Fibroblast of lung (primary cell): ENCODE measurements at regions not wholly inside any gene's neighbourhood (a gene's known extent, or its start where the extent isn't known, plus 50 kb on each side); places are given as distances from the start of the nearest gene placed in this dataset.

Source experiments
- DNase-seq, 2 donors: peaks; one replicate each; pipeline versions ENCODE4 v3.0.0 to v3.0.0-alpha.2; 2010; ENCODE audit warnings: low read depth in 2 of 2
- H2AFZ ChIP-seq: 2 replicates; pipeline ENCODE4 v1.5.1; 2012; ENCODE audit warnings: low read length, control low read depth, inconsistent platforms
- H3K27ac ChIP-seq: 2 replicates; pipeline ENCODE4 v1.5.1; 2011; ENCODE audit warnings: low read length, control low read depth; ENCODE audit not compliant: insufficient read depth
- H3K27me3 ChIP-seq: 2 replicates; pipeline ENCODE4 v1.5.1; 2011; ENCODE audit warnings: mild to moderate bottlenecking, low read length; ENCODE audit not compliant: control insufficient read depth, insufficient read depth
- H3K36me3 ChIP-seq: 2 replicates; pipeline ENCODE4 v1.5.1; 2011; ENCODE audit warnings: low read length; ENCODE audit not compliant: control insufficient read depth, insufficient read depth
- H3K4me1 ChIP-seq: 2 replicates; pipeline ENCODE4 v1.5.1; 2011; ENCODE audit warnings: low read length; ENCODE audit not compliant: control insufficient read depth, insufficient read depth; ENCODE audit errors: extremely low read depth
- H3K4me2 ChIP-seq: 2 replicates; pipeline ENCODE4 v1.5.1; 2011; ENCODE audit warnings: low read length, control low read depth; ENCODE audit not compliant: insufficient read depth; ENCODE audit errors: extremely low read depth
- H3K4me3 ChIP-seq, 4 experiments: fragments of 200-600 bp in 1 of 4; sonication (generic) in 1 of 4; replicated peaks in 1 of 4; 2 replicates each; pipeline ENCODE4 v1.5.1; 2011 to 2016; ENCODE audit warnings: low read length in 4 of 4, low read depth in 3 of 4, mild to moderate bottlenecking in 3 of 4, control low read depth in 2 of 4, inconsistent platforms in 1 of 4, mixed read lengths in 1 of 4; ENCODE audit not compliant: insufficient read depth in 1 of 4; ENCODE audit errors: control extremely low read depth in 1 of 4
- H3K79me2 ChIP-seq: 2 replicates; pipeline ENCODE4 v1.5.1; 2012; ENCODE audit warnings: mild to moderate bottlenecking, low read length, inconsistent platforms; ENCODE audit not compliant: control insufficient read depth, insufficient read depth
- H3K9ac ChIP-seq: 2 replicates; pipeline ENCODE4 v1.5.1; 2011; ENCODE audit warnings: mild to moderate bottlenecking, low read length, control low read depth; ENCODE audit not compliant: insufficient read depth
- H3K9me3 ChIP-seq: 2 replicates; pipeline ENCODE4 v1.5.1; 2012; ENCODE audit warnings: low read depth, low read length; ENCODE audit not compliant: control insufficient read depth, insufficient read depth
- H4K20me1 ChIP-seq: 2 replicates; pipeline ENCODE4 v1.5.1; 2011; ENCODE audit warnings: low read length; ENCODE audit not compliant: control insufficient read depth, insufficient read depth; ENCODE audit errors: extremely low read depth
- EZH2 ChIP-seq: IDR thresholded peaks from 2 replicates; pipeline ENCODE4 v1.5.1; 2012; ENCODE audit warnings: low read length, control low read depth, mild to moderate bottlenecking; ENCODE audit errors: missing control alignments
- TF ChIP-seq, protein P1 (sequence below), 2 donors: IDR thresholded peaks in 1 of 2; conservative IDR thresholded peaks in 1 of 2; 1 replicate in 1 of 2; 2 replicates in 1 of 2; pipeline ENCODE4 v1.5.1; 2011 to 2012; ENCODE audit warnings: low read length in 2 of 2, control low read depth in 1 of 2, inconsistent platforms in 1 of 2, low read depth in 1 of 2, mild to moderate bottlenecking in 1 of 2

- H3K4me3 ChIP-seq: no peak overlapping the region
- H3K4me2 ChIP-seq: no peak overlapping the region
- H3K27ac ChIP-seq: no peak overlapping the region
- TF ChIP-seq, protein P1, sequence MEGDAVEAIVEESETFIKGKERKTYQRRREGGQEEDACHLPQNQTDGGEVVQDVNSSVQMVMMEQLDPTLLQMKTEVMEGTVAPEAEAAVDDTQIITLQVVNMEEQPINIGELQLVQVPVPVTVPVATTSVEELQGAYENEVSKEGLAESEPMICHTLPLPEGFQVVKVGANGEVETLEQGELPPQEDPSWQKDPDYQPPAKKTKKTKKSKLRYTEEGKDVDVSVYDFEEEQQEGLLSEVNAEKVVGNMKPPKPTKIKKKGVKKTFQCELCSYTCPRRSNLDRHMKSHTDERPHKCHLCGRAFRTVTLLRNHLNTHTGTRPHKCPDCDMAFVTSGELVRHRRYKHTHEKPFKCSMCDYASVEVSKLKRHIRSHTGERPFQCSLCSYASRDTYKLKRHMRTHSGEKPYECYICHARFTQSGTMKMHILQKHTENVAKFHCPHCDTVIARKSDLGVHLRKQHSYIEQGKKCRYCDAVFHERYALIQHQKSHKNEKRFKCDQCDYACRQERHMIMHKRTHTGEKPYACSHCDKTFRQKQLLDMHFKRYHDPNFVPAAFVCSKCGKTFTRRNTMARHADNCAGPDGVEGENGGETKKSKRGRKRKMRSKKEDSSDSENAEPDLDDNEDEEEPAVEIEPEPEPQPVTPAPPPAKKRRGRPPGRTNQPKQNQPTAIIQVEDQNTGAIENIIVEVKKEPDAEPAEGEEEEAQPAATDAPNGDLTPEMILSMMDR (conservative IDR thresholded peaks at IDR 0.05 in 1 of 2, IDR thresholded peaks at IDR 0.05 in 1 of 2; ENCODE audit: low read depth in 1 of 2, low read length in 2 of 2): no peak
- TF ChIP-seq EZH2: no peak
- H3K36me3 ChIP-seq: no peaks in the 10 kb centered on the region
- no peaks in the 10 kb centered on the region for H3K27me3 ChIP-seq
- H2AFZ ChIP-seq: no peak overlapping the region
- H3K4me1 ChIP-seq: no peaks in the 10 kb centered on the region
- H3K79me2 ChIP-seq: no peaks in the 10 kb centered on the region
- no peak overlapping the region for H3K9ac ChIP-seq
- H4K20me1 ChIP-seq: no peaks in the 10 kb centered on the region
- no peak for DNase-seq
- H3K9me3 ChIP-seq: no peaks in the 10 kb centered on the region
Measured at GRCh38 chr7:31236868-31237267, 103.7 kb downstream of the NEUROD6 start.

GRCh38 chr7:31234836-31235605 lies 105.5 kb downstream of the NEUROD6 start:
- H3K27me3 ChIP-seq: no peaks in the 10 kb centered on the region
- no peaks in the 10 kb centered on the region for H3K79me2 ChIP-seq
- DNase-seq: no peak
- no peak for TF ChIP-seq EZH2
- TF ChIP-seq, protein P1 (conservative IDR thresholded peaks at IDR 0.05 in 1 of 2, IDR thresholded peaks at IDR 0.05 in 1 of 2; ENCODE audit: low read depth in 1 of 2, low read length in 2 of 2): no peak
- no peaks in the 10 kb centered on the region for H3K4me1 ChIP-seq
- no peaks in the 10 kb centered on the region for H4K20me1 ChIP-seq
- no peak overlapping the region for H3K27ac ChIP-seq
- no peak overlapping the region for H3K9ac ChIP-seq
- no peaks in the 10 kb centered on the region for H3K9me3 ChIP-seq
- no peak overlapping the region for H2AFZ ChIP-seq
- no peaks in the 10 kb centered on the region for H3K36me3 ChIP-seq
- H3K4me3 ChIP-seq: no peak overlapping the region
- no peak overlapping the region for H3K4me2 ChIP-seq

DNA sequence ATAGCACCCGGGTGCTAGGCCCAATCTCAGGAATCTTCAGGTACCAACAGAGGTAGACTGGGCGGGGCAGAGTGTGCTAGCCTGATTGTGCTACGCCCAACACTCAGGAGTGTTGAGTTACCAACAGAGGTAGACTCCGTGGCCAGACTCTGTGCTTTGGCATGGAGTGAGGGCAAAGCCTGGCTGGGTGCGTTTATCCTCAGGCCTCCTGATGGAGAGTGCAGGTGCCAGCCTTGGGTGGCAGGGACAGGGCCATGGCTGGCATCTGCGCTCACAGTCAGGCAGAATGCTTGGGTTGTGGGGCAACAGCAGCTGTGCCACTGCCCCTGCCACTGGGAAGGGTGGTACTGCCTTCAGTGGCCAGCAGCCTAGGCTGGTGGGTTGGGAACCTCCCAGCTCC lies 111.6 kb downstream of the NEUROD6 start:
- H3K4me1 ChIP-seq: no peaks in the 10 kb centered on the region
- H4K20me1 ChIP-seq: no peaks in the 10 kb centered on the region
- no peaks in the 10 kb centered on the region for H3K9me3 ChIP-seq
- no peak overlapping the region for H2AFZ ChIP-seq
- TF ChIP-seq, protein P1 (conservative IDR thresholded peaks at IDR 0.05 in 1 of 2, IDR thresholded peaks at IDR 0.05 in 1 of 2; ENCODE audit: low read depth in 1 of 2, low read length in 2 of 2): no peak
- no peak for TF ChIP-seq EZH2
- DNase-seq: no peak
- no peaks in the 10 kb centered on the region for H3K79me2 ChIP-seq
- no peak overlapping the region for H3K9ac ChIP-seq
- H3K27ac ChIP-seq: no peak overlapping the region
- no peak overlapping the region for H3K4me2 ChIP-seq
- H3K36me3 ChIP-seq: no peaks in the 10 kb centered on the region
- H3K4me3 ChIP-seq: no peak overlapping the region
- H3K27me3 ChIP-seq: no peaks in the 10 kb centered on the region
